BLaER1 (cell line): ENCODE measurements at regions not wholly inside any gene's neighbourhood (a gene's known extent, or its start where the extent isn't known, plus 50 kb on each side); places are given as distances from the start of the nearest gene placed in this dataset.

Source experiments
- H3K27ac ChIP-seq: shearing (Covaris generic); formaldehyde crosslinking; 2 replicates; pipeline ENCODE4 v1.8.1; 2022
- H3K27me3 ChIP-seq: shearing (Covaris generic); formaldehyde crosslinking; 2 replicates; pipeline ENCODE4 v1.8.1; 2022
- H3K36me3 ChIP-seq: shearing (Covaris generic); formaldehyde crosslinking; 2 replicates; pipeline ENCODE4 v1.8.1; 2022
- H3K4me1 ChIP-seq: shearing (Covaris generic); formaldehyde crosslinking; 2 replicates; pipeline ENCODE4 v1.8.1; 2022
- H3K4me2 ChIP-seq: shearing (Covaris generic); formaldehyde crosslinking; 2 replicates; pipeline ENCODE4 v1.8.1; 2022
- H3K4me3 ChIP-seq: shearing (Covaris generic); formaldehyde crosslinking; 2 replicates; pipeline ENCODE4 v1.8.1; 2022
- H3K9ac ChIP-seq: shearing (Covaris generic); formaldehyde crosslinking; 2 replicates; pipeline ENCODE4 v1.8.1; 2022
- H3K9me3 ChIP-seq: shearing (Covaris generic); formaldehyde crosslinking; 2 replicates; pipeline ENCODE4 v1.8.1; 2022
- H4K20me1 ChIP-seq: shearing (Covaris generic); formaldehyde crosslinking; 2 replicates; pipeline ENCODE4 v1.8.1; 2022
- Cebpa-rat ChIP-seq: shearing (Covaris generic); IDR thresholded peaks from 2 replicates; pipeline ENCODE4 v1.8.1; 2022

DNA sequence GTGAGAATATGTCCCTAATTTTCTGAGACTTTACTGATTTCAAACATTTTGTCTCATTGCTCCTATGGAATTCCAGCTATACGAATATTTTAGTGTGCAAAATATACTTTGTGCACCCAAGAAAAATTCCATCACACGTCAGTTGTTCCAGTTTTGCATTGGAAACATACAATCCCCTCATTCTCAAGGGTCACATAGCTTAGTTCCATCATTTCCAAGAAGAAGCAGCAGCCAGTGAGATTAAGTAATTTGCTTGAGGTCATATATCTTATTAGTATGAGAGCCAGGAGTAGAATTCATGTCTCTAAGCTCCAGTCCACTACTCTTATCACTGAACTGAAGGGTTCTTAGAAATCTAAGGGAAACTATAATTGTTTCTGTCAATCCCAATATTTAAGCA, 746.7 kb upstream of the C9orf72 start:
- H3K4me3 ChIP-seq: no peak overlapping the region
- no peaks in the 10 kb centered on the region for H3K4me1 ChIP-seq
- no peaks in the 10 kb centered on the region for H3K9me3 ChIP-seq
- no peaks in the 10 kb centered on the region for H4K20me1 ChIP-seq
- no peak overlapping the region for H3K9ac ChIP-seq
- no peaks in the 10 kb centered on the region for H3K36me3 ChIP-seq
- H3K27ac ChIP-seq: no peak overlapping the region
- H3K27me3 ChIP-seq: no peaks in the 10 kb centered on the region
- TF ChIP-seq Cebpa-rat: no peak
- H3K4me2 ChIP-seq: no peak overlapping the region

GRCh38 chr9:28320616-28321015, 747.3 kb upstream of the C9orf72 start:
- Histone ChIP-seq H3K4me1 (no peaks in the 10 kb centered on the region), H3K9ac (no peak overlapping the region), H3K27ac (no peak overlapping the region), H4K20me1 (no peaks in the 10 kb centered on the region), H3K9me3 (no peaks in the 10 kb centered on the region), H3K27me3 (no peaks in the 10 kb centered on the region), H3K4me3 (no peak overlapping the region), H3K4me2 (no peak overlapping the region), H3K36me3 (no peaks in the 10 kb centered on the region)
- TF ChIP-seq Cebpa-rat: no peak

GRCh38 chr9:28329323-28329722, 756.0 kb upstream of the C9orf72 start:
- Histone ChIP-seq H3K4me2 (no peak overlapping the region), H3K27ac (no peak overlapping the region), H3K36me3 (no peaks in the 10 kb centered on the region), H4K20me1 (no peaks in the 10 kb centered on the region), H3K9me3 (no peaks in the 10 kb centered on the region), H3K4me1 (no peaks in the 10 kb centered on the region), H3K4me3 (no peak overlapping the region), H3K27me3 (no peaks in the 10 kb centered on the region), H3K9ac (no peak overlapping the region)
- TF ChIP-seq Cebpa-rat: no peak

DNA sequence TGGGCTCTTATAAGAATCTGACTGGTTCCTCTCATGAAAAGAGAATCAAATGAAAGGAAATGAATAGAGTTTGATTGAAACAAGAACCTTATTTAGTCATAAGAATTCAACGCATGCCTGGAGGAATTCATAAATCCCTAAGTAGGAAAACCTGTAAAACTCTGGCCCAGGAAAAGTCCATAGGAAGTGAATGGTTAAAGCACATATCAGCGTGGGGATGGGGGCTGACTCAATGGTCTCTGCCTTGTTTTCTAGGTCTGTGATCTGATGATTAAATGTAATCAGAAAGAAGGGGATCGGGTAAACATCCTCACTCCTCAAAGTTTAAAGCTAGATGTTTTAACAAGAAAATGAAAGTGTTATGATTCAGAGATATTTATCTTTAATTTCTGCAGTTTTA, 759.4 kb upstream of the C9orf72 start:
- no peaks in the 10 kb centered on the region for H3K36me3 ChIP-seq
- no peaks in the 10 kb centered on the region for H3K27me3 ChIP-seq
- no peak overlapping the region for H3K4me3 ChIP-seq
- no peak overlapping the region for H3K9ac ChIP-seq
- no peaks in the 10 kb centered on the region for H3K9me3 ChIP-seq
- no peak overlapping the region for H3K4me2 ChIP-seq
- no peaks in the 10 kb centered on the region for H4K20me1 ChIP-seq
- H3K4me1 ChIP-seq: no peaks in the 10 kb centered on the region
- TF ChIP-seq Cebpa-rat: no peak
- H3K27ac ChIP-seq: no peak overlapping the region

DNA sequence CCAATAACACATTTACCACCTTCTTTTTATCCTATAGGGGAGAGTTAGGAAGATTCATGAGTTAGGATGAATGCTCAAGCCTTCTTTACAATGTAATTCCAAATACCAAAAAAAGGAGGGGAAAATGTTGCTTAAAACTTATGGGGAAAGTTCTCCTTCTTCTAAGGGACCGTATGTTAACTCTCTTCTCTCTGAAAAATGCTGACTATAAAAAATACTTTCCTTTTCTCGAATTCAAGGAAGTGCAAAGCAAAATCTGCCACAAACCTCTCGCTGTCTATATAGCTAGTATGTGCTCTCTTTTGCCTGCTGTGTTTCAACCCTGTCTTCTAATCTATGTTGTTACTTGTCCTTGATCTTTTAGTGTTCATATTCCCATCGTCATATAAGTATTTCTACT, 768.6 kb upstream of the C9orf72 start:
- H3K9me3 ChIP-seq: no peaks in the 10 kb centered on the region
- H4K20me1 ChIP-seq: no peaks in the 10 kb centered on the region
- H3K4me3 ChIP-seq: no peak overlapping the region
- no peak overlapping the region for H3K27ac ChIP-seq
- TF ChIP-seq Cebpa-rat: no peak
- H3K4me1 ChIP-seq: no peaks in the 10 kb centered on the region
- H3K27me3 ChIP-seq: no peaks in the 10 kb centered on the region
- H3K4me2 ChIP-seq: no peak overlapping the region
- H3K9ac ChIP-seq: no peak overlapping the region
- H3K36me3 ChIP-seq: no peaks in the 10 kb centered on the region

DNA sequence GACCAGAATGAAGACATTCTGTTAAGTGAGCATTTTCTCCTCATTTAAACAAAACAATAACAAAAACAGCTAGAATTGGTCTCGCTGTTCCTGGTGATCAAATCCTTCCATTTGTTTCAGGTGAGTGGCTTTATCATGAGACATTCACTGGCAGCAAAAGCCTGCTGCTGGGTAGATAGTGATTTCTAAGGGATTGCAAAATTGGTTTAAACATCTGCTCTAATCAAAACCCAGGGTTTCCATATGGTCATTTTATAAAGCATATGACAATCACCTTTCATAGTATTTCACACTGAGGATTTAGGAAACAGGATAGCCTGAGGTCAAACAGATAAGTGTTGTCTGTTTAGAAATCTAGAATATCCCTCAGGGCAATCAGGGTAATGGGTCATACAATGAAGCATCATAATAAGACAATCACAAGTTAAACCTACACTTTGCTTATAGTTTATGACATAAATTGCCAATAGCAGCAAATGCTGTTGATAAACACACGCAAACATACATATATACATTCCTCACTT, 769.6 kb upstream of the C9orf72 start:
- Histone ChIP-seq H3K4me1 (no peaks in the 10 kb centered on the region), H3K9me3 (no peaks in the 10 kb centered on the region), H3K4me2 (no peak overlapping the region), H3K9ac (no peak overlapping the region), H4K20me1 (no peaks in the 10 kb centered on the region), H3K4me3 (no peak overlapping the region), H3K36me3 (no peaks in the 10 kb centered on the region), H3K27ac (no peak overlapping the region), H3K27me3 (no peaks in the 10 kb centered on the region)
- no peak for TF ChIP-seq Cebpa-rat

GRCh38 chr9:28363151-28363562, 789.9 kb upstream of the C9orf72 start:
- Histone ChIP-seq H3K36me3 (no peaks in the 10 kb centered on the region), H3K27me3 (no peaks in the 10 kb centered on the region), H4K20me1 (no peaks in the 10 kb centered on the region), H3K4me3 (no peak overlapping the region), H3K4me2 (no peak overlapping the region), H3K9ac (no peak overlapping the region), H3K4me1 (no peaks in the 10 kb centered on the region), H3K9me3 (no peaks in the 10 kb centered on the region), H3K27ac (no peak overlapping the region)
- no peak for TF ChIP-seq Cebpa-rat

DNA sequence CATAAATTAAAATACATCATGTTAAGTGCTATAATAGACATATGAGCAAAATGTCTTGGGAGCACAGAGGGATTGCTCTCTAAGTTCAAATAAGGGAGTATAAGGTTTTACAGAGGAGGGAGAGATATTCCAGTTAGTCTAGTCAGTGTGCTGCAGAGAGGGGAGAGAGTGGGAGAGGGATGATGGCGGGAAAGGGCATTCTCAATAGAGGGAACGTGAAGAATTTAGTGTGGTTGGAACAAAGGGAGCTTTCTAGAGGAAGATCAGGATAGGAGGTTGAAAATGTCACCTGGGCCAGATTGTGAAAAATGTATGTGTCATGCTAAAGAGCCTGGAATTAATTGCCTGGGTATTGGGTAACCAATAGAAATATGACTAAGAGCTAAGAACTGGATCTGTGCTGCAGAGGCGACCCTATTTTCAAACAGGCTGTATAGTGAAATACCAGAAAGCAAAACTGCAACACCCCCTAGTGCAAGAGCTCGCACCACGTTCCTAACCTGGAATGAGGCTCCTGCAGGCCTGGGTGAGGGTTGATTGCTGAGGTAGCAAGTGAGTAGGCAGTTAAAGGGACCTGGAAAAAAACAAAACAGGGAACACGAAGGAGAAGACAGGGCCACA, 791.8 kb upstream of the C9orf72 start:
- no peaks in the 10 kb centered on the region for H3K36me3 ChIP-seq
- no peak overlapping the region for H3K4me2 ChIP-seq
- no peaks in the 10 kb centered on the region for H4K20me1 ChIP-seq
- TF ChIP-seq Cebpa-rat: no peak
- no peaks in the 10 kb centered on the region for H3K4me1 ChIP-seq
- no peak overlapping the region for H3K27ac ChIP-seq
- H3K4me3 ChIP-seq: no peak overlapping the region
- no peak overlapping the region for H3K9ac ChIP-seq
- no peaks in the 10 kb centered on the region for H3K9me3 ChIP-seq
- no peaks in the 10 kb centered on the region for H3K27me3 ChIP-seq

DNA sequence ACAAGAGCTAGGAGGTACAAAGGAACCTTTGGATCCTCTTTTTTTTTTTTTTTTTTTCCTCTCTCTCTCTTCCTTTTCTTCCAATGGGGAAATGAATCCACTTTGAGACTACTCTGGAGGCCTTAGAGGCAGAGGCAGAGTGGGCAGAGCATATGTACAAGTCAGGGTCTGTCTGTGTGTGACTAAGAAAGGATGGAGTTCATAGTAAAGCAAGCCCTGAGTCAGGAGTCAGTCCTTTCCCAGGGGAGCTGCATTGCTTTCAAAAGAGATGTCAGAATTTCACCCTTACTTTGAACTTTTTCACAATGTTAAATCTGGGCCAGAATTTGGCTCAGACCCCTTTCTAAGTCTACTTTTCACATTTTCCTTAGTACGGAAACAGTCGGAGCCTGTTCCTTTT, 792.4 kb upstream of the C9orf72 start:
- H3K27me3 ChIP-seq: no peaks in the 10 kb centered on the region
- no peak overlapping the region for H3K4me3 ChIP-seq
- no peaks in the 10 kb centered on the region for H4K20me1 ChIP-seq
- H3K36me3 ChIP-seq: no peaks in the 10 kb centered on the region
- TF ChIP-seq Cebpa-rat: no peak
- no peak overlapping the region for H3K27ac ChIP-seq
- H3K4me1 ChIP-seq: no peaks in the 10 kb centered on the region
- H3K4me2 ChIP-seq: no peak overlapping the region
- H3K9me3 ChIP-seq: no peaks in the 10 kb centered on the region
- no peak overlapping the region for H3K9ac ChIP-seq

DNA sequence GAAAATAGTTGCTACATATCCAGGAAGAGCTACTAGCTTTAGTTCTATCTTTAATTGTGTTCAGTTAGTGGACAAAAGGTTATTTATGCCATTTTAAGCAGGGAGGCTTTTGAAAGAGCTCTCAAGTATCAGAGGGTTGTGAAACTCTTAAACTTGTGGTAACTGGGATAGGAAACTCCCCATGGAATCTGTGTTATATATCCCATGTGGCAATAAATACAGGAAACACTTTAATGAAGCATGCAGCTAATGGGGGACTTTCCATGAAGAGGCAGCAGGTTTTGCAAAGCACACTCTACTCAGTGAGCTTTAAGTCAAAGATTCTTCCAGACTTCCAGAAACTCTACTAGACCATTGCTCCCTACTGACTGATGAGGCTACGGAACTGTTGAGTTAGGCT, 805.0 kb upstream of the C9orf72 start:
- H3K27me3 ChIP-seq: no peaks in the 10 kb centered on the region
- H3K36me3 ChIP-seq: no peaks in the 10 kb centered on the region
- no peak overlapping the region for H3K4me2 ChIP-seq
- H3K9ac ChIP-seq: no peak overlapping the region
- no peak for TF ChIP-seq Cebpa-rat
- H3K4me3 ChIP-seq: no peak overlapping the region
- no peaks in the 10 kb centered on the region for H3K9me3 ChIP-seq
- no peaks in the 10 kb centered on the region for H4K20me1 ChIP-seq
- H3K4me1 ChIP-seq: no peaks in the 10 kb centered on the region
- no peak overlapping the region for H3K27ac ChIP-seq

GRCh38 chr9:28379082-28379481, 805.8 kb upstream of the C9orf72 start:
- Histone ChIP-seq H3K9me3 (no peaks in the 10 kb centered on the region), H3K27me3 (no peaks in the 10 kb centered on the region), H3K4me1 (no peaks in the 10 kb centered on the region), H3K27ac (no peak overlapping the region), H3K4me2 (no peak overlapping the region), H3K36me3 (no peaks in the 10 kb centered on the region), H4K20me1 (no peaks in the 10 kb centered on the region), H3K4me3 (no peak overlapping the region), H3K9ac (no peak overlapping the region)
- TF ChIP-seq Cebpa-rat: no peak
